Pancreas (tissue), 10 donors: ENCODE measurements at regions not wholly inside any gene's neighbourhood (a gene's known extent, or its start where the extent isn't known, plus 50 kb on each side); places are given as distances from the start of the nearest gene placed in this dataset.
A peak's percentile ranks its signal among the peaks of the same experiment; 100 is the strongest.

Experiments
- ATAC-seq, 4 donors: fragments of 200-7000 bp; cut with Tn5 transposase; one replicate each; pipeline versions ENCODE4 v1.8.0 to v1.9.1; 2020; ENCODE audit warnings: mild to moderate bottlenecking in 4 of 4, moderate library complexity in 4 of 4
- DNase-seq, 6 donors: peaks; one replicate each; pipeline ENCODE4 v3.0.0-alpha.2; 2020
- FAIRE-seq: peaks from 2 replicates; lab custom pipeline; 2012; peaks lifted over from hg19 to GRCh38; lab: Jason Lieb, UNC
- H3K27ac ChIP-seq, 4 donors: fragments of 200-600 bp; sonication (generic); 1 replicate in 3 of 4; 2 replicates in 1 of 4; pipeline versions ENCODE4 v1.5.0 to v1.8.0; 2020
- H3K27me3 ChIP-seq, 4 donors: fragments of 200-600 bp; one replicate each; pipeline ENCODE4 v1.8.0; 2021
- H3K36me3 ChIP-seq, 3 donors: fragments of 200-600 bp; sonication (generic) in 1 of 3; one replicate each; pipeline versions ENCODE4 v1.5.0 to v1.8.0; 2020 to 2021
- H3K4me1 ChIP-seq, 3 donors: fragments of 200-600 bp; one replicate each; pipeline ENCODE4 v1.8.0; 2021
- H3K4me3 ChIP-seq, 4 donors: fragments of 200-600 bp; sonication (generic) in 2 of 4; one replicate each; pipeline versions ENCODE4 v1.5.0 to v1.8.0; 2020 to 2021
- H3K9me3 ChIP-seq, 4 donors: fragments of 200-600 bp; one replicate each; pipeline ENCODE4 v1.8.0; 2021
- WGBS, 2 donors: extraction: QIAGEN DNeasy Blood & Tissue Kit; methylation state at CpG; one replicate each; pipeline ENCODE4 v1.1.7; 2013; 5-methylcytosine and 5-hydroxymethylcytosine counted together
- intact Hi-C, 3 donors: fragments of 100-400 bp; cut with DNase I; formaldehyde crosslinking; loops; one replicate each; pipeline versions ENCODE4 v1.11.1 to v1.14.2; 2022
- TF ChIP-seq, protein P1 (sequence below), 4 donors: fragments of 200-600 bp; sonication (generic) in 3 of 4; IDR thresholded peaks; one replicate each; pipeline versions ENCODE4 v1.5.0 to v1.8.0; 2021; ENCODE audit warnings: antibody characterized with exemption in 4 of 4
- donor health status: healthy with polysubstance abuse.
- donor health status: DM: no; HTN: no; CAD: no; lungs with moderate emphysema.
- donor health status: DM: no; HTN: no; CAD: no.
- donor health status: control.
- donor health status: control.
- donor health status: Bipolar disorder and iron deficiency.
- donor health status: DM: yes; HTN: yes; CAD: no.
- donor health status: DM: no; HTN: no; CAD: no.
- donor health status: DM: no; HTN: no; CAD: no.
- donor health status: DM: yes; HTN: yes; CAD: no.

DNA sequence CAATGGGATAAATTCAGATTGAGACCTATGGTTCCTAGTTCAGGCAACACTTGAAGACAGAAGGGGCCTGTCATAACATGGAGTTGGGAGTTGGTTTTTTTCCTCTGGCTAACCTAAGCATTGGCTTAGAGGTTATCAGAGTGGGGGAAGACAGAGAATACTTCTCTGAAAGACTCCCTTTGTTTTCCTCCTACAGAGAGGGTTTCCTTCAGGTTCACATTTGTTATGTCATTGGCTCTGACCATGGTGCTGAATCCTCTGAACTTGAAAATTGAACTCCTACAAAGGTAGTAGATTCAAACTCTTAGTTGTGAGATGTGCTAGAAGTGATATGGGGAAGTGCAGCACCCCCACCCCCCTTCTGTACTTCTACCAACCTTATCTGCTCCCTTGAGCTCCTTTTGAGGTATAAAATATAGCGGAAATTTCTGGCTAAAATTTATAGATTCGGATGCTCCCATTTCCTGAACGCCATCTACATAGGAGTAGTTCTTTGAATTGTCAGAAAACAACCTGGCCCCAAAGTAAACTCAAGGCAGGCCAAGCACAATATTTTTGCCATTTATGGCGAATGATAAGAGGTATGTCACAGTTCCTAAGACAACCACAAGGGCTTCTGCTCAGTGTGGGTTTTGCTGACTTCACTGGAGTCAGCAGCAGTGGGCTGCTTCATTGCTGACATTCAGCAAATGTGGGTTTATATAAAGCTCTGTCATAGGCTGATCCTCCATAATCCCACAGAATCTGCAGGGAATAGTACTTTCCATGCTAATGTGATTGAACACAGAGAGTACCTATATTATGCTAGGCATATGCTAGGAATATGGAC lies 131.6 kb upstream of the KLF14 start:
- Histone ChIP-seq H3K9me3 (no peaks in the 10 kb centered on the region), H3K27me3 (no peaks in the 10 kb centered on the region), H3K27ac (no peak overlapping the region), H3K4me1 (no peaks in the 10 kb centered on the region), H3K4me3 (no peak overlapping the region), H3K36me3 (no peaks in the 10 kb centered on the region)
- TF ChIP-seq, protein P1, sequence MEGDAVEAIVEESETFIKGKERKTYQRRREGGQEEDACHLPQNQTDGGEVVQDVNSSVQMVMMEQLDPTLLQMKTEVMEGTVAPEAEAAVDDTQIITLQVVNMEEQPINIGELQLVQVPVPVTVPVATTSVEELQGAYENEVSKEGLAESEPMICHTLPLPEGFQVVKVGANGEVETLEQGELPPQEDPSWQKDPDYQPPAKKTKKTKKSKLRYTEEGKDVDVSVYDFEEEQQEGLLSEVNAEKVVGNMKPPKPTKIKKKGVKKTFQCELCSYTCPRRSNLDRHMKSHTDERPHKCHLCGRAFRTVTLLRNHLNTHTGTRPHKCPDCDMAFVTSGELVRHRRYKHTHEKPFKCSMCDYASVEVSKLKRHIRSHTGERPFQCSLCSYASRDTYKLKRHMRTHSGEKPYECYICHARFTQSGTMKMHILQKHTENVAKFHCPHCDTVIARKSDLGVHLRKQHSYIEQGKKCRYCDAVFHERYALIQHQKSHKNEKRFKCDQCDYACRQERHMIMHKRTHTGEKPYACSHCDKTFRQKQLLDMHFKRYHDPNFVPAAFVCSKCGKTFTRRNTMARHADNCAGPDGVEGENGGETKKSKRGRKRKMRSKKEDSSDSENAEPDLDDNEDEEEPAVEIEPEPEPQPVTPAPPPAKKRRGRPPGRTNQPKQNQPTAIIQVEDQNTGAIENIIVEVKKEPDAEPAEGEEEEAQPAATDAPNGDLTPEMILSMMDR (IDR thresholded peaks at IDR 0.05) = no peak
- DNase-seq = no peak
- FAIRE-seq = no peak
- peak in 2 of 4 donors; percentile 16 to 21 for ATAC-seq
- WGBS, 2 donors = 90% methylated on average over 4 of the region's 4 CpGs
- intact Hi-C loops = no loop called here

DNA sequence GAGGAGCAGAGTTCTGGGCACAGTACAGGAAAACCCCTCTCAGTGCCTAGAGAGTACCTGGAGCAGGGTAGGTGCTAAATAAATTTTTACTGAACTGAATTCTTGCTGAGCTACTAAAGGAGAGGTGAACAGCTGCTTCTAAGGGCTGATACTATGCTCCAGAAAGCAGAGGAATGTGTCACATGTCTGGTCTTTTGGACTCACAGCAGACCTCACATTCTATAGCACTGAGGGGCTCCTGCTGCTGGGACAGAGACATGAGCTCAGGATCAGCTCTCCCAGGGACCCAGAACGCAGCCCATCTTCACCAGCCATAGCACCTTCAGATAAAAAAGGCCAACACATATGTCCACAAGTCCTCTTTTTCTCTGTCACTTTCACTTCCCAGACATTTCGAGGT lies 133.0 kb upstream of the KLF14 start:
- FAIRE-seq (no peak), ATAC-seq (no peak), DNase-seq (no peak)
- Histone ChIP-seq H3K4me3 (no peak overlapping the region), H3K36me3 (no peaks in the 10 kb centered on the region), H3K4me1 (no peaks in the 10 kb centered on the region), H3K27ac (no peak overlapping the region), H3K27me3 (no peaks in the 10 kb centered on the region), H3K9me3 (no peaks in the 10 kb centered on the region)
- 92 to 95% methylated on average over 2 of the region's 2 CpGs for WGBS, 2 donors
- intact Hi-C loops = no loop called here
- TF ChIP-seq, protein P1 (IDR thresholded peaks at IDR 0.05) = no peak

DNA sequence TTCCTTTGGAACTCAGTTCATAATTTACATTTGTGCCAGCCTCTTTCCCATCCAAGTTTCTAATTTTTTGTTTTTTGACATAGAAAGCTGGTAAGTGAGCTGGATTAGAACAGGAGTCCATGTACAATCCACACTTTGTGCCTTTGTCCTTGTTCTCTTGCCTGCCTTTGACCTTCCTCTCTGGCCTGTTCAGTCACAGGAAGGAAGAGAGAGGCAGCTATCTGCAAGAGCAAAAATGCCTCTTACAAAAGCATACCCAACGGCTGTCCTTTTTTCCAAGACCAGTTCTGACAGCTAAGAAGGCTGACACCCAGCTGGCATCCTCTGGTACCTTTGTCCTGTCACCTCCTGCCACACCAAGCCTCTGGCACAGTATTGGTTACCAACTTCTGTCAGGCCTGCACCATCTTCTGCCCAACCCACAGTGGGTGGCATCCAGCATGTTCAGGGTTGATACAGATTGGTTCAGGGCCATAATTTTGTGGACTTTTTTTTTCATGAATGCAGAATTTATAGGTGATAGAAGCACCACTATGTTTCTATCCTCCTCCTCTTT lies 133.7 kb upstream of the KLF14 start:
- no peaks in the 10 kb centered on the region for H3K9me3 ChIP-seq
- H3K4me3 ChIP-seq = no peak overlapping the region
- no peaks in the 10 kb centered on the region for H3K4me1 ChIP-seq
- FAIRE-seq = no peak
- no peak for DNase-seq
- H3K27me3 ChIP-seq = no peaks in the 10 kb centered on the region
- intact Hi-C loops = no loop called here
- WGBS, 2 donors = 82 to 88% methylated on average over 1 of the region's 1 CpG
- H3K27ac ChIP-seq = no peak overlapping the region
- TF ChIP-seq, protein P1 (IDR thresholded peaks at IDR 0.05) = no peak
- H3K36me3 ChIP-seq = no peaks in the 10 kb centered on the region
- no peak for ATAC-seq

DNA sequence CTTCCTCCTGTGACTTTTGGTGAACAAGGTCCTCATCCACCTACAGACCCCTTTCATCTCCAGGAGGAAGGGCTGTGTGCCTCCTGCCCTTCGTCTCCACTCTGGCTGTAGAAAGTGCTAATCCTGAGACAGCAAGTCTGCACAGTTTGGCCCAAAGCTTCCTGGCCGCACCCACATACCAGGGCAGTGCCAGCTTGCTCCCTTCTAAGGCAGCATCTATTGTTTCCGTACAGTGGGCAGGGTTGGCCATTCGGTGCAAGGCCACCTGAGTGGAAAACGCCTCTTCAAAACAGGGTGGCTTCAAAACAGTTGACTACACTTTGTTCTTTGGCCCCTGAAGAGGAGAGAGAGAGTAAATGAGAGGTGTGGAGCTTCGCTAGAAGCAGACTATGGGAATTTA lies 134.1 kb upstream of the KLF14 start:
- 83 to 92% methylated on average over 6 of the region's 6 CpGs for WGBS, 2 donors
- Histone ChIP-seq H3K36me3 (no peaks in the 10 kb centered on the region), H3K9me3 (no peaks in the 10 kb centered on the region), H3K4me3 (no peak overlapping the region), H3K27me3 (no peaks in the 10 kb centered on the region), H3K27ac (no peak overlapping the region), H3K4me1 (no peaks in the 10 kb centered on the region)
- TF ChIP-seq, protein P1 (IDR thresholded peaks at IDR 0.05) = no peak
- ATAC-seq (peak in 1 of 4 donors; percentile 31), FAIRE-seq (no peak), DNase-seq (no peak)
- intact Hi-C loops = no loop called here

DNA sequence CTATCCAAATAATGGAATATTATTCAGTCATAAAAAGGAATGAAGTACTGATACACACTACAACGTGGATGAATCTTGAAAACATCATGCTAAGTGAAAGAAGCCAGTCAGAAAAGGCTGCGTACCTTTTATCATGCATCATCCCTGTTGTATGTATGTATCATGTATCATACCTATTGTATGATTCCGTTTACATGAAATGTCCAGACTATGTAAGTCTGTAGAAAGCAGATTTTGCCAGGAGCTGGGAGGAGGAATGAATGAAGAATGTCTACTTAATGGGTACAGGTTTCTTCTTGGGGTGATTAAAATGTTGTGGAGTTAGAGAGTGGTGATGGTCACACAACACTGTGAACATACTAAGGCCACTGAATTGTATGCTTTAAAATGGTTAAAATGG lies 135.9 kb upstream of the KLF14 start:
- intact Hi-C loops = no loop called here
- no peak overlapping the region for H3K4me3 ChIP-seq
- no peaks in the 10 kb centered on the region for H3K36me3 ChIP-seq
- DNase-seq (no peak), ATAC-seq (no peak), FAIRE-seq (no peak)
- no peaks in the 10 kb centered on the region for H3K27me3 ChIP-seq
- TF ChIP-seq, protein P1 (IDR thresholded peaks at IDR 0.05) = no peak
- H3K27ac ChIP-seq = no peak overlapping the region
- H3K9me3 ChIP-seq = no peaks in the 10 kb centered on the region
- H3K4me1 ChIP-seq = peaks cover 0 to 2% (median 2%) of the 10 kb centered on the region in 3 donors
- 95% methylated on average over 3 of the region's 3 CpGs for WGBS, 2 donors
